Uterus (tissue), 2 donors: ENCODE measurements at regions not wholly inside any gene's neighbourhood (a gene's known extent, or its start where the extent isn't known, plus 50 kb on each side); places are given as distances from the start of the nearest gene placed in this dataset.

Source experiments
- CTCF ChIP-seq, 4 experiments: fragments of 200-600 bp in 2 of 4; fragments of 450-650 bp in 2 of 4; sonication (generic) in 2 of 4; IDR thresholded peaks; one replicate each; pipeline ENCODE4 v1.5.1; 2016 to 2019; ENCODE audit warnings: antibody characterized with exemption in 4 of 4, mild to moderate bottlenecking in 2 of 4, moderate library complexity in 1 of 4
- POLR2A ChIP-seq, 2 donors: fragments of 450-650 bp; IDR thresholded peaks; one replicate each; pipeline ENCODE4 v1.6.1; 2016; ENCODE audit warnings: antibody characterized with exemption in 2 of 2, mild to moderate bottlenecking in 1 of 2, moderate library complexity in 1 of 2

- TF ChIP-seq POLR2A (IDR thresholded peaks at IDR 0.05) (no peak), CTCF (IDR thresholded peaks at IDR 0.05) (no peak)
Measured at GRCh38 chr3:28850186-28850585, 430.7 kb upstream of the RBMS3 start.
